ENCODE measurements at regions not wholly inside any gene's neighbourhood (a gene's known extent, or its start where the extent isn't known, plus 50 kb on each side); places are given as distances from the start of the nearest gene placed in this dataset.

DNA sequence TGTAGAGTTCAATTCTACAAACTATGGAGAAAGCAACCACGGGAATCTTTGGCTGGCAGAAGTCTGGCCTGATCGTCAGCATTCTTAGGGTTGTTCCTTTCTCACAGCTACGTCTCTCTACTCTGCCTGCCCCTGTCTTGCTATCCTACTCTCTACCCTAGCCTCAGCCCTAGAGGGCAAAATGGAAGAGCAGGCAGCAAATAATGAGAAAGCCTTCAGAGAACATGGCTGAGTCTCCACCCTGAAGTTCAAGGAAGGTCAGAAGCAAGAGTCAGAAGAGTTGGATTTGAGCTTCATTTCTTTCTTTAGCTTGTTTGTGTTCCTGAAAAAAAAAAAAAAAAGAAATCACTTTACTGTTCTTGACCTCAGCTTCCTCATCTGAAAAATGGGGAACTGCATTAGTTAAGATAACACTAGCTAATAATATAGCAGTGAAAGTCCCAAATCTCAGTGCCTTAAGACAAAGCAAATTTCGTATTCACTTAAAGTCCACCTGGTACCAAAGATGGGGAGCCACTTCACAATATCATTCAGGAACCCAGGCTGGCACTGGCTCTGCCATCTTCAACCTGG, 50.2 kb upstream of the CCND2 start:
- TF ChIP-seq TAF1 (IDR thresholded peaks at IDR 0.05; ENCODE audit: low read depth) (no peak), YY1 (IDR thresholded peaks at IDR 0.05; ENCODE audit: low read depth) (no peak), RAD21 (IDR thresholded peaks at IDR 0.05; ENCODE audit: low read depth) (no peak), USF1 (IDR thresholded peaks at IDR 0.05) (no peak)
